AG10803 (cell line): ENCODE measurements at regions not wholly inside any gene's neighbourhood (a gene's known extent, or its start where the extent isn't known, plus 50 kb on each side); places are given as distances from the start of the nearest gene placed in this dataset.

Experiments used
- DNase-seq: peaks from one replicate; pipeline ENCODE4 v3.0.0; 2010; ENCODE audit warnings: low read depth
- H3K4me3 ChIP-seq: 2 replicates; pipeline ENCODE4 v1.5.1; 2011; ENCODE audit warnings: mild to moderate bottlenecking, low read length, control low read depth
- TF ChIP-seq, protein P1 (sequence below): conservative IDR thresholded peaks from 2 replicates; pipeline ENCODE4 v1.5.1; 2011; ENCODE audit warnings: mild to moderate bottlenecking, low read length, control low read depth, inconsistent platforms

DNA sequence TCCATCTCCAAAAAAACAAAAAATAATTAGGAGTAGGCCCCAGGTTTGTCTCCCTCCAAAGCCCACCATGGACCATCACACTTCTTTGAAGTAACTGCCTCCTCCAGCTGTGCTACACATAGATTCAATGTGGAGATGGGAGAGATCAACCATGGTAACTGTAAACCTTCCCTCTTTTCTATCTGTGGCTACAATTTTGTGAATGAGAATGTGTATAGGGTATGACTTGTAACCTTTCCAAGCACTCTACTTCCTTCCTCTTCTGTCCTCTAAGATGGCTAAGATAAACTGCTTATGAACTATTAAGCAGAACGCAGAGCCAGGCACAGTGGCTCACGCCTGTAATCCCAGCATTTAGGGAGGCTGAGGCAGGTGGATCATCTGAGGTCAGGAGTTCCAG lies 55.5 kb upstream of the ATP11B start:
- no peak for DNase-seq
- no peak overlapping the region for H3K4me3 ChIP-seq
- TF ChIP-seq, protein P1, sequence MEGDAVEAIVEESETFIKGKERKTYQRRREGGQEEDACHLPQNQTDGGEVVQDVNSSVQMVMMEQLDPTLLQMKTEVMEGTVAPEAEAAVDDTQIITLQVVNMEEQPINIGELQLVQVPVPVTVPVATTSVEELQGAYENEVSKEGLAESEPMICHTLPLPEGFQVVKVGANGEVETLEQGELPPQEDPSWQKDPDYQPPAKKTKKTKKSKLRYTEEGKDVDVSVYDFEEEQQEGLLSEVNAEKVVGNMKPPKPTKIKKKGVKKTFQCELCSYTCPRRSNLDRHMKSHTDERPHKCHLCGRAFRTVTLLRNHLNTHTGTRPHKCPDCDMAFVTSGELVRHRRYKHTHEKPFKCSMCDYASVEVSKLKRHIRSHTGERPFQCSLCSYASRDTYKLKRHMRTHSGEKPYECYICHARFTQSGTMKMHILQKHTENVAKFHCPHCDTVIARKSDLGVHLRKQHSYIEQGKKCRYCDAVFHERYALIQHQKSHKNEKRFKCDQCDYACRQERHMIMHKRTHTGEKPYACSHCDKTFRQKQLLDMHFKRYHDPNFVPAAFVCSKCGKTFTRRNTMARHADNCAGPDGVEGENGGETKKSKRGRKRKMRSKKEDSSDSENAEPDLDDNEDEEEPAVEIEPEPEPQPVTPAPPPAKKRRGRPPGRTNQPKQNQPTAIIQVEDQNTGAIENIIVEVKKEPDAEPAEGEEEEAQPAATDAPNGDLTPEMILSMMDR, result no peak

DNA sequence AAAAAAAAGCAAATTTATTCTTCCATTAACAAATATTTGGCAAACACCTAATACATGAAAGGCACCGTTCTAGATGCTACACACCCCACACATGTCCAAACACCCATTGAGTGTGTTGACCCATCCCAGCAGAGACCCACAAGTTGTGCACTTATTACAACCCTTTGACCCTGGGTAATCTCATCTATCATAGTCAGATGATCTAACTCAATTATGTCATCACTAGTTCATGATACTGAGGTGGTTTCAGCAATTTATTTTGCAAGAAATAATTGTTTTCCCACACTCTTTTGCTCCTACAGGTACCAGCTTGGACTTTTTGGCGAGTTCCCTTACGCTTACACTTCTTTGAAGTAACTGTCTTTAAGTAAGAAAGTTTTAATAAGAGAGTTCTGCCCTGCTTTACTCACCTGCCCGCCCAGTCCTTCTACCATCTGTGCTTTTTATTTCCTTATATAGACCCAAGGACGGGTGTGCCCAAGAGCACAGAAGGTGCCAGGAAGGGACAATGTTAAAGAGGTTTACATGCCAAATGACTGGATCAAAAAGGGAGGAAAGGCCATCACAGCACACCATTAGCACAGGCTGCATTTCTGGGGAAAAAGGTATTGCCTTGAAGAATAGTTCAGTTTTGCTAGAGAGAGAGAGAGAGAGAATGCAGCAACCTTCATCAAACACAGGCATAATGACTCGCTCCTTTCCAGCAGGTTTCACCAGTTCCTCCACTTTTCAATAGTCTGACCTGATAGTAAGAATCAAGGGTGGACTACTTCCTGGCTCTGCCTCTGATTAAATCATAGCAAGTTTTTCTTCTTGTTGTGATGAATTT lies 54.5 kb upstream of the ATP11B start:
- no peak for DNase-seq
- TF ChIP-seq, protein P1, result no peak
- H3K4me3 ChIP-seq, result no peak overlapping the region

DNA sequence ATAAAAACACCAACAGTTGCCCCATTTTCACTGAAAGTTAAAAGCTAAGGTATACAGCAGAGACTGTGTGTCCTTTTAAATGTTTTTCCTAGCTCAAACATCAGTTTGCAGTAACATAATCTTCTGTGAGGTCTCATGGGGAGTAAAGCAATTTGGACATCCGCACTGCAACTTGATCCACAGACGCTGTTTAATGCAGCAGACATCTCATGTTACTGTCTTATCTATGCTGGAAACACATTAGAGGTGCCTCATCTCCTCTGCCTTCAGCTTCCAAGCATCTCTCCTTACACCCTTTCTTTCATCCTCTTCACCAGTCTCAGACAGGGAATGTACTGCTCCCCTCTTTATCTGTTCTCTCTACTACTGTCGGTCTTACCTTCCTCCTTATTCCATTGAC lies 53.7 kb upstream of the ATP11B start:
- no peak overlapping the region for H3K4me3 ChIP-seq
- DNase-seq, result peak; percentile 2
- TF ChIP-seq, protein P1, result no peak

DNA sequence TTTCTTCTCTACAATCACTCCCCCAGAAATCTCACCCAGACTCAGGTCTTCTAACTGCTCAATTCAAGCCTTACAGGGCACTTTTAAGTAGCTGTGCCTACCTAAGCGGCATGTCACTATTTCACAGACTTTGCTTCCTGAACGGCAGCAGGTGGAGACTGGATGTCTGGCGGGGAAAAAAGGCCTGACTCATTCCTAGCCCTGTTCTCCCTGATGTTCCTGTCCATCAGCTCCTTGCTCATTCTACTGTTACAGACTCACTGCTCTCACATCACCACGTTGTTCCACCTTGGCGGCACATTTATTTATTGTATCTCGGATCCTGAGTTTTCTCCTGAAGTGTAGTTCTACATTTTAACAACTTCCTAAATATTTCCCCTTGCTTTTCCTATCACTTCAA lies 52.6 kb upstream of the ATP11B start:
- H3K4me3 ChIP-seq, result no peak overlapping the region
- TF ChIP-seq, protein P1, result no peak
- no peak for DNase-seq

DNA sequence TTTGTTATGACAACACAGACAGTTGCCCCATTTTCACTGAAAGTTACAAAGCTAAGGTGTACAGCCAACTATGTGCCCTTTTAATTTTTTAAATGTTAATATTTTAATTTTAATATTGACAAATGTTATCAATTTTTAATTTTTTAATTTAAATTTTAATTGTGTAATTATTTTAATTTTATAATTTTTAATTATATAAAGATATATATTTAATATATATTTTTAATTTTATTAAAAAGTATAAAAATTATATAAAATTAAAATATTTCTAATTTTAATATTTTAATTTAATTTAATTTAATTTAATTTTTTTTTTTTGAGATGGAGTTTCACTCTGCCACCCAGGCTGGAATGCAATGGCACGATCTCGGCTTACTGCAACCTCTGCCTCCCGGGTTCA lies 52.1 kb upstream of the ATP11B start:
- no peak overlapping the region for H3K4me3 ChIP-seq
- TF ChIP-seq, protein P1, result no peak
- DNase-seq, result no peak
